Panc1 (cell line): ENCODE measurements at regions not wholly inside any gene's neighbourhood (a gene's known extent, or its start where the extent isn't known, plus 50 kb on each side); places are given as distances from the start of the nearest gene placed in this dataset.
"Not testable (repeated sequence)": the region's sequence is repeated elsewhere in the genome, so short reads cannot be mapped to it uniquely, and the experiment has no call there.

Source experiments
- ATAC-seq: fragments of 200-7000 bp; cut with Tn5 transposase; 2 replicates; pipeline ENCODE4 v1.9.1; 2020; ENCODE audit warnings: mild to moderate bottlenecking, moderate library complexity
- BruUV-seq: library from RNA; stranded (reverse); fragments of 400-500 nt; replicated peaks from 2 replicates; lab custom pipeline; 2021; lab: Mats Ljungman, UMichigan
- CTCF ChIA-PET: fragments of 300-600 bp; sonication (Branson Sonifier 250); formaldehyde crosslinking; loops from one replicate; lab custom pipeline; 2022; ENCODE audit warnings: antibody characterized with exemption; lab: Charles Lee
- POLR2A ChIA-PET: fragments of 300-600 bp; sonication (Branson Sonifier 250); formaldehyde crosslinking; loops from one replicate; lab custom pipeline; 2022; ENCODE audit warnings: antibody characterized with exemption; lab: Charles Lee
- DNase-seq: peaks from one replicate; pipeline ENCODE4 v3.0.0-alpha.2; 2010; ENCODE audit warnings: low read depth, low spot score
- H3K27ac ChIP-seq: 2 replicates; pipeline ENCODE4 v1.5.1; 2011; ENCODE audit warnings: mild to moderate bottlenecking, low read length, inconsistent platforms
- H3K27me3 ChIP-seq: fragments of 200-500 bp; sonication (Bioruptor generic); 2 replicates; pipeline ENCODE4 v1.6.0; 2014; ENCODE audit warnings: low read length, inconsistent platforms; ENCODE audit not compliant: control insufficient read depth, insufficient read depth
- H3K36me3 ChIP-seq: fragments of 200-500 bp; sonication (Bioruptor generic); 2 replicates; pipeline ENCODE4 v1.5.1; 2014; ENCODE audit warnings: inconsistent platforms, mild to moderate bottlenecking, low read length, moderate library complexity; ENCODE audit not compliant: control insufficient read depth, insufficient read depth
- H3K4me1 ChIP-seq: 2 replicates; pipeline ENCODE4 v1.5.1; 2011; ENCODE audit warnings: inconsistent platforms, mild to moderate bottlenecking, low read length, moderate library complexity; ENCODE audit not compliant: control insufficient read depth, insufficient read depth
- H3K4me3 ChIP-seq, 2 experiments: 2 replicates each; pipeline ENCODE4 v1.5.1; 2011 to 2012; ENCODE audit warnings: low read depth in 2 of 2, low read length in 2 of 2, mild to moderate bottlenecking in 2 of 2, inconsistent platforms in 1 of 2, moderate library complexity in 1 of 2
- H3K9me3 ChIP-seq: fragments of 200-500 bp; sonication (Bioruptor generic); 2 replicates; pipeline ENCODE4 v1.5.1; 2014; ENCODE audit warnings: low read depth, mild to moderate bottlenecking, inconsistent platforms, low read length, moderate library complexity; ENCODE audit not compliant: control insufficient read depth, insufficient read depth
- CTCF ChIP-seq: fragments of 450-650 bp; IDR thresholded peaks from 2 replicates; pipeline ENCODE4 v1.5.1; 2017; ENCODE audit warnings: mild to moderate bottlenecking
- POLR2AphosphoS5 ChIP-seq: IDR thresholded peaks from 2 replicates; pipeline ENCODE4 v1.6.1; 2012; ENCODE audit warnings: mild to moderate bottlenecking, low read depth, low read length, moderate library complexity
- REST ChIP-seq, 2 experiments: IDR thresholded peaks; 2 replicates each; pipeline ENCODE4 v1.6.1; 2011 to 2012; ENCODE audit warnings: low read depth in 2 of 2, control low read depth in 1 of 2, low read length in 1 of 2, mild to moderate bottlenecking in 1 of 2, moderate library complexity in 1 of 2; ENCODE audit not compliant: insufficient read depth in 1 of 2
- SIN3A ChIP-seq: IDR thresholded peaks from 2 replicates; pipeline ENCODE4 v1.6.1; 2012; ENCODE audit warnings: low read depth, mild to moderate bottlenecking, low read length, moderate library complexity, borderline replicate concordance; ENCODE audit not compliant: insufficient read depth
- TCF7L2 ChIP-seq: IDR thresholded peaks from 2 replicates; pipeline ENCODE4 v1.6.1; 2011; ENCODE audit warnings: mild to moderate bottlenecking, low read depth, low read length, inconsistent platforms
- in situ Hi-C: cut with HindIII; loops from 2 replicates; pipeline ENCODE4 v1.10.0; 2016; ENCODE audit warnings: low sequenced_read_pairs, low pct_unique_long_range_greater_than_20kb
- intact Hi-C: fragments of 100-400 bp; cut with micrococcal nuclease; formaldehyde crosslinking; loops from one replicate; pipeline ENCODE4 v1.10.0; 2022; ENCODE audit not compliant: unreplicated experiment

GRCh38 chr2:183903026-183903425, 695.3 kb upstream of the ZNF804A start:
- H3K4me3 ChIP-seq = no peak overlapping the region
- intact Hi-C loops (no loop called here), in situ Hi-C loops (no loop called here)
- no peak for DNase-seq
- TF ChIP-seq POLR2AphosphoS5 (no peak), SIN3A (no peak), CTCF (no peak), REST (IDR thresholded peaks at IDR 0.05; ENCODE audit: insufficient read depth in 1 of 2, low read depth in 2 of 2, low read length in 1 of 2) (no peak), TCF7L2 (no peak)
- H3K36me3 ChIP-seq = no peaks in the 10 kb centered on the region; the same call in 1 of the 2 replicates
- POLR2A ChIA-PET = no interaction called here
- H3K27ac ChIP-seq = no peak overlapping the region
- H3K4me1 ChIP-seq = no peaks in the 10 kb centered on the region
- BruUV-seq = no TSS peak
- H3K9me3 ChIP-seq = peaks cover 3% of the 10 kb centered on the region; the same call in 1 of the 2 replicates
- CTCF ChIA-PET = no interaction called here
- ATAC-seq = no peak
- no peaks in the 10 kb centered on the region for H3K27me3 ChIP-seq

- ATAC-seq, H3K9me3 ChIP-seq, H3K27ac ChIP-seq, BruUV-seq, POLR2A ChIA-PET, DNase-seq, intact Hi-C loops, H3K4me3 ChIP-seq, H3K27me3 ChIP-seq, CTCF ChIA-PET, H3K36me3 ChIP-seq, H3K4me1 ChIP-seq, in situ Hi-C loops: not testable (repeated sequence)
Measured at GRCh38 chr2:183916041-183916440, 682.3 kb upstream of the ZNF804A start.

- CTCF ChIA-PET = no interaction called here
- intact Hi-C loops = no loop called here
- BruUV-seq = no TSS peak
Measured at GRCh38 chr2:183919167-183919566, 679.2 kb upstream of the ZNF804A start.

More at GRCh38 chr2:183919167-183919566, 679.2 kb upstream of the ZNF804A start:
- Histone ChIP-seq H3K27ac (no peak overlapping the region), H3K9me3 (no peaks in the 10 kb centered on the region), H3K4me3 (no peak overlapping the region), H3K4me1 (no peaks in the 10 kb centered on the region), H3K36me3 (no peaks in the 10 kb centered on the region), H3K27me3 (no peaks in the 10 kb centered on the region)
- POLR2A ChIA-PET = no interaction called here
- no peak for DNase-seq
- no peak for ATAC-seq
- in situ Hi-C loops = no loop called here
- TF ChIP-seq SIN3A = no peak
